HCT116 (cell line): ENCODE measurements at regions not wholly inside any gene's neighbourhood (a gene's known extent, or its start where the extent isn't known, plus 50 kb on each side); places are given as distances from the start of the nearest gene placed in this dataset.

ENCODE experiments used
- ATAC-seq: fragments of 200-7000 bp; cut with Tn5 transposase; 2 replicates; pipeline ENCODE4 v1.9.1; 2020; ENCODE audit warnings: mild to moderate bottlenecking, moderate library complexity
- BruUV-seq: library from RNA; stranded (reverse); fragments of 400-500 nt; replicated peaks from 2 replicates; lab custom pipeline; 2021; lab: Mats Ljungman, UMichigan
- CTCF ChIA-PET: fragments of 300-600 bp; sonication (Branson Sonifier 250); formaldehyde crosslinking; loops from one replicate; lab custom pipeline; 2021; ENCODE audit warnings: antibody characterized with exemption; lab: Charles Lee
- POLR2A ChIA-PET: fragments of 300-600, 350-600 bp; sonication (Branson Sonifier 250); formaldehyde crosslinking; loops from one replicate; lab custom pipeline; 2021; ENCODE audit warnings: antibody characterized with exemption; lab: Charles Lee
- RAD21 ChIA-PET, 2 experiments: fragments of 300-600 bp; sonication (Branson Sonifier 250); formaldehyde crosslinking; loops; one replicate each; lab custom pipeline; 2023; ENCODE audit warnings: low total read pairs in 2 of 2; ENCODE audit not compliant: uncharacterized antibody in 2 of 2, unreplicated experiment in 2 of 2, low non-redundant PET in 1 of 2; lab: Charles Lee
- DNase-seq: peaks from one replicate; pipeline ENCODE4 v3.0.0-alpha.2; 2010; ENCODE audit warnings: low read depth, low spot score
- H2AFZ ChIP-seq: fragments of 200-600 bp; shearing (Covaris generic), sonication (generic); 2 replicates; pipeline ENCODE4 v1.6.1; 2017; ENCODE audit warnings: low read depth, mixed run types, mixed read lengths, antibody characterized with exemption, low read length; ENCODE audit not compliant: poor library complexity, severe bottlenecking
- H3K27ac ChIP-seq: 2 replicates; pipeline ENCODE4 v1.5.1; 2012; ENCODE audit warnings: low read depth, low read length
- H3K27me3 ChIP-seq: fragments of 200-600 bp; sonication (generic); 2 replicates; pipeline ENCODE4 v1.6.1; 2016; ENCODE audit warnings: mixed run types, low read length, mixed read lengths; ENCODE audit not compliant: insufficient read depth
- H3K36me3 ChIP-seq, 2 experiments: fragments of 200-500 bp in 1 of 2; fragments of 200-600 bp in 1 of 2; sonication (Bioruptor generic) in 1 of 2; sonication (generic) in 1 of 2; 2 replicates each; pipeline versions ENCODE4 v1.5.1 to v1.6.1; 2014 to 2016; ENCODE audit warnings: low read length in 2 of 2, inconsistent platforms in 1 of 2, mixed read lengths in 1 of 2, mixed run types in 1 of 2; ENCODE audit not compliant: insufficient read depth in 2 of 2, control insufficient read depth in 1 of 2
- H3K4me1 ChIP-seq, 2 experiments: fragments of 200-600 bp in 1 of 2; sonication (generic) in 1 of 2; 2 replicates each; pipeline versions ENCODE4 v1.5.1 to v1.6.1; 2012 to 2017; ENCODE audit warnings: low read length in 2 of 2, inconsistent platforms in 1 of 2, mild to moderate bottlenecking in 1 of 2, mixed read lengths in 1 of 2, mixed run types in 1 of 2, moderate library complexity in 1 of 2; ENCODE audit not compliant: insufficient read depth in 2 of 2, control insufficient read depth in 1 of 2
- H3K4me2 ChIP-seq: fragments of 200-600 bp; sonication (generic); 2 replicates; pipeline ENCODE4 v1.6.1; 2017; ENCODE audit warnings: mixed run types, low read length, mixed read lengths
- H3K4me3 ChIP-seq, 2 experiments: fragments of 200-600 bp in 1 of 2; sonication (generic) in 1 of 2; replicated peaks in 1 of 2; 2 replicates each; pipeline ENCODE4 v1.5.1; 2011 to 2016; ENCODE audit warnings: low read length in 2 of 2, control low read depth in 1 of 2, low read depth in 1 of 2, mild to moderate bottlenecking in 1 of 2, mixed read lengths in 1 of 2, mixed run types in 1 of 2
- H3K79me2 ChIP-seq: fragments of 200-600 bp; sonication (generic); 2 replicates; pipeline ENCODE4 v1.6.1; 2017; ENCODE audit warnings: mild to moderate bottlenecking, mixed run types, low read length, moderate library complexity, mixed read lengths; ENCODE audit not compliant: insufficient read depth
- H3K9ac ChIP-seq: fragments of 200-600 bp; sonication (generic); 2 replicates; pipeline ENCODE4 v1.6.1; 2016; ENCODE audit warnings: low read length, mixed read lengths
- H3K9me2 ChIP-seq: fragments of 200-600 bp; sonication (generic), shearing (Covaris generic); 2 replicates; pipeline ENCODE4 v1.6.1; 2017; ENCODE audit warnings: mixed run types, mild to moderate bottlenecking, moderate library complexity; ENCODE audit not compliant: insufficient read depth
- H3K9me3 ChIP-seq, 2 experiments: fragments of 200-500 bp in 1 of 2; fragments of 200-600 bp in 1 of 2; sonication (Bioruptor generic) in 1 of 2; sonication (generic) in 1 of 2; 2 replicates each; pipeline ENCODE4 v1.6.1; 2014 to 2017; ENCODE audit warnings: low read length in 2 of 2, mixed read lengths in 2 of 2, inconsistent platforms in 1 of 2, low read depth in 1 of 2, mild to moderate bottlenecking in 1 of 2, mixed run types in 1 of 2, moderate library complexity in 1 of 2; ENCODE audit not compliant: control insufficient read depth in 1 of 2, insufficient read depth in 1 of 2
- H4K20me1 ChIP-seq: fragments of 200-600 bp; sonication (generic), shearing (Covaris generic); 2 replicates; pipeline ENCODE4 v1.6.1; 2017; ENCODE audit warnings: mixed run types, mild to moderate bottlenecking, moderate library complexity; ENCODE audit not compliant: insufficient read depth
- EGR1 ChIP-seq: IDR thresholded peaks from 2 replicates; pipeline ENCODE4 v1.6.1; 2012; ENCODE audit warnings: low read depth
- ELF1 ChIP-seq: IDR thresholded peaks from 2 replicates; pipeline ENCODE4 v1.6.1; 2012; ENCODE audit warnings: low read depth, borderline replicate concordance
- EZH2phosphoT487 ChIP-seq: fragments of 200-600 bp; IDR thresholded peaks from 2 replicates; pipeline ENCODE4 v1.6.1; 2018; ENCODE audit warnings: antibody characterized with exemption, borderline replicate concordance
- JUND ChIP-seq: IDR thresholded peaks from 2 replicates; pipeline ENCODE4 v1.6.1; 2012
- POLR2A ChIP-seq: IDR thresholded peaks from 2 replicates; pipeline ENCODE4 v1.7.0; 2011; ENCODE audit warnings: borderline replicate concordance; ENCODE audit not compliant: insufficient read depth, insufficient read length; ENCODE audit errors: extremely low read depth
- POLR2AphosphoS5 ChIP-seq: IDR thresholded peaks from 2 replicates; pipeline ENCODE4 v1.6.1; 2011; ENCODE audit warnings: mild to moderate bottlenecking, low read depth, low read length, moderate library complexity
- SP1 ChIP-seq: IDR thresholded peaks from 2 replicates; pipeline ENCODE4 v1.6.1; 2012; ENCODE audit warnings: low read depth
- TCF7L2 ChIP-seq: IDR thresholded peaks from 2 replicates; pipeline ENCODE4 v1.7.0; 2011; ENCODE audit warnings: borderline replicate concordance, inconsistent platforms; ENCODE audit not compliant: insufficient read depth, insufficient read length; ENCODE audit errors: extremely low read depth
- intact Hi-C: fragments of 100-400 bp; cut with micrococcal nuclease; formaldehyde crosslinking; loops from 2 replicates; pipeline ENCODE4 v1.10.0; 2022
- TF ChIP-seq, protein P1 (sequence below): IDR thresholded peaks from 2 replicates; pipeline ENCODE4 v1.6.1; 2012
- TF ChIP-seq, protein P2 (sequence below): IDR thresholded peaks from 2 replicates; pipeline ENCODE4 v1.6.1; 2012
- TF ChIP-seq, protein P3 (sequence below), 3 experiments: fragments of 200-600 bp in 1 of 3; sonication (generic) in 1 of 3; IDR thresholded peaks in 2 of 3; conservative IDR thresholded peaks in 1 of 3; 2 replicates each; pipeline ENCODE4 v1.5.1; 2012 to 2017; ENCODE audit warnings: low read depth in 2 of 3, low read length in 2 of 3, antibody characterized with exemption in 1 of 3, borderline replicate concordance in 1 of 3, control low read depth in 1 of 3, mild to moderate bottlenecking in 1 of 3, mixed read lengths in 1 of 3, mixed run types in 1 of 3, moderate library complexity in 1 of 3; ENCODE audit not compliant: insufficient read depth in 1 of 3

DNA sequence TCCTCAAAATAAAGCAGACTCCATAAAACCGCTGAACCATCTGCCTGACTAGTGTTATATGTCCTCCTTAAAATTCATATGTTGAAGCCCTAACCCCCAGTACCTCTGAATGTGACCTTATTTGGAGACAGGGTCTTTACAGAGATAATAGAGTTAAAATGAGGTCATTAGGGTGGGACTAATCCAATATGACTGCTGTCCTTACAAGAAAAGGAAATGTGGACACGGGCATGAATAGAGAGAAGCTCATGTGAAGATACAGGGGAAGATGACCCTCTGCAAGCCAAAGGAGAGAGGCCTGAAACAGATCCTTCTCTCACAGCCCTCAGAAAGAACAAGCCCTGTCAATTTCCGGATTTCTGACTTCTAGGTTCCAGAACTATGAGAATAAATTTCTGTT lies 82.0 kb upstream of the KLHL13 start:
- ChIA-PET CTCF (no interaction called here), POLR2A (no interaction called here), RAD21 (no interaction called here)
- Histone ChIP-seq H3K4me3 (no peak overlapping the region), H3K27me3 (no peaks in the 10 kb centered on the region), H3K9me3 (no peaks in the 10 kb centered on the region), H3K4me1 (no peaks in the 10 kb centered on the region), H3K27ac (no peak overlapping the region), H3K4me2 (no peak overlapping the region), H3K36me3 (no peaks in the 10 kb centered on the region), H3K79me2 (no peaks in the 10 kb centered on the region), H4K20me1 (no peaks in the 10 kb centered on the region), H3K9me2 (no peaks in the 10 kb centered on the region), H2AFZ (no peak overlapping the region), H3K9ac (no peak overlapping the region)
- intact Hi-C loops: no loop called here
- no peak for DNase-seq
- TF ChIP-seq EGR1: no peak
- TF ChIP-seq JUND: no peak
- TF ChIP-seq, protein P1, sequence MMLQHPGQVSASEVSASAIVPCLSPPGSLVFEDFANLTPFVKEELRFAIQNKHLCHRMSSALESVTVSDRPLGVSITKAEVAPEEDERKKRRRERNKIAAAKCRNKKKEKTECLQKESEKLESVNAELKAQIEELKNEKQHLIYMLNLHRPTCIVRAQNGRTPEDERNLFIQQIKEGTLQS: no peak
- TF ChIP-seq, protein P2, sequence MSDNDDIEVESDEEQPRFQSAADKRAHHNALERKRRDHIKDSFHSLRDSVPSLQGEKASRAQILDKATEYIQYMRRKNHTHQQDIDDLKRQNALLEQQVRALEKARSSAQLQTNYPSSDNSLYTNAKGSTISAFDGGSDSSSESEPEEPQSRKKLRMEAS: no peak
- TF ChIP-seq POLR2AphosphoS5: no peak
- no peak for TF ChIP-seq SP1
- no peak for TF ChIP-seq ELF1
- TF ChIP-seq TCF7L2: no peak
- no peak for ATAC-seq
- no TSS peak for BruUV-seq

DNA sequence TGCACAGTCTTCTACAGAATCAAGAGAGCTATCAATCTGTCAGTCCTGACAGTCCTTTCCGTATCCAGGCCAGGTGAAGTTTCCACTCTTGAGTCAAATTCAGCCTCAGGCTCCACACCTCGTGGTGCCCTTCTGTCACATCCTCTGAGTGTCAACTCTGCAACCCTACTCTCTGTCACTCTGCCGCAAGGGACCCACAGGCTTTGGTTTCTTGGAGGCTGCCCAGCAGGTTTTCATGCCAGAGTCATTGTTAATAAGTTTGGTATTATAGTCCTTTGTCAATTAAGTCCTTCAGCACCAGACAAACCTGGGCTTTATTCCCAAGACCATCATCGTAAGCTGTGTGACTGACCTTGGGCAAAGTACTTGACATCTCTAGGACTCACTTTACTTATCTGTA lies 83.4 kb upstream of the KLHL13 start:
- Histone ChIP-seq H3K79me2 (no peaks in the 10 kb centered on the region), H3K36me3 (no peaks in the 10 kb centered on the region), H3K9me2 (no peaks in the 10 kb centered on the region), H3K4me1 (no peaks in the 10 kb centered on the region), H3K27ac (no peak overlapping the region), H3K9ac (no peak overlapping the region), H3K27me3 (no peaks in the 10 kb centered on the region), H3K9me3 (no peaks in the 10 kb centered on the region), H2AFZ (no peak overlapping the region), H3K4me2 (no peak overlapping the region), H3K4me3 (no peak overlapping the region), H4K20me1 (no peaks in the 10 kb centered on the region)
- ChIA-PET RAD21 (no interaction called here), CTCF (no interaction called here), POLR2A (no interaction called here)
- BruUV-seq: no TSS peak
- DNase-seq (no peak), ATAC-seq (no peak)
- intact Hi-C loops: no loop called here
- TF ChIP-seq, protein P1: no peak
- TF ChIP-seq EGR1 (no peak), EZH2phosphoT487 (no peak), SP1 (no peak), POLR2A (no peak)
- TF ChIP-seq, protein P3, sequence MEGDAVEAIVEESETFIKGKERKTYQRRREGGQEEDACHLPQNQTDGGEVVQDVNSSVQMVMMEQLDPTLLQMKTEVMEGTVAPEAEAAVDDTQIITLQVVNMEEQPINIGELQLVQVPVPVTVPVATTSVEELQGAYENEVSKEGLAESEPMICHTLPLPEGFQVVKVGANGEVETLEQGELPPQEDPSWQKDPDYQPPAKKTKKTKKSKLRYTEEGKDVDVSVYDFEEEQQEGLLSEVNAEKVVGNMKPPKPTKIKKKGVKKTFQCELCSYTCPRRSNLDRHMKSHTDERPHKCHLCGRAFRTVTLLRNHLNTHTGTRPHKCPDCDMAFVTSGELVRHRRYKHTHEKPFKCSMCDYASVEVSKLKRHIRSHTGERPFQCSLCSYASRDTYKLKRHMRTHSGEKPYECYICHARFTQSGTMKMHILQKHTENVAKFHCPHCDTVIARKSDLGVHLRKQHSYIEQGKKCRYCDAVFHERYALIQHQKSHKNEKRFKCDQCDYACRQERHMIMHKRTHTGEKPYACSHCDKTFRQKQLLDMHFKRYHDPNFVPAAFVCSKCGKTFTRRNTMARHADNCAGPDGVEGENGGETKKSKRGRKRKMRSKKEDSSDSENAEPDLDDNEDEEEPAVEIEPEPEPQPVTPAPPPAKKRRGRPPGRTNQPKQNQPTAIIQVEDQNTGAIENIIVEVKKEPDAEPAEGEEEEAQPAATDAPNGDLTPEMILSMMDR (IDR thresholded peaks at IDR 0.05 in 2 of 3, conservative IDR thresholded peaks at IDR 0.05 in 1 of 3; ENCODE audit: borderline replicate concordance in 1 of 3, insufficient read depth in 1 of 3, low read depth in 2 of 3, low read length in 2 of 3): no peak
